IMR-90 (cell line): ENCODE measurements at regions not wholly inside any gene's neighbourhood (a gene's known extent, or its start where the extent isn't known, plus 50 kb on each side); places are given as distances from the start of the nearest gene placed in this dataset.

Source experiments
- ATAC-seq: fragments of 200-7000 bp; cut with Tn5 transposase; 2 replicates; pipeline ENCODE4 v1.9.1; 2020; ENCODE audit warnings: low read depth, mild to moderate bottlenecking, moderate library complexity
- BruUV-seq: library from RNA; stranded (reverse); fragments of 400-500 nt; replicated peaks from 2 replicates; lab custom pipeline; 2021; lab: Mats Ljungman, UMichigan
- CTCF ChIA-PET: fragments of 300-600 bp; formaldehyde crosslinking; extraction: SDS; loops from one replicate; lab custom pipeline; 2021; ENCODE audit warnings: antibody characterized with exemption; lab: Yijun Ruan, JAX
- POLR2A ChIA-PET: fragments of 300-600 bp; sonication (Branson Sonifier 250); formaldehyde crosslinking; loops from one replicate; lab custom pipeline; 2022; ENCODE audit warnings: antibody characterized with exemption; ENCODE audit not compliant: unreplicated experiment; lab: Charles Lee
- DNase-seq: peaks from one replicate; pipeline ENCODE4 v3.0.0; 2013
- H2AFZ ChIP-seq: replicated peaks from 2 replicates; pipeline ENCODE3; 2013; ENCODE audit warnings: low read length, mild to moderate bottlenecking; ENCODE audit not compliant: poor library complexity
- H2AK5ac ChIP-seq: 2 replicates; pipeline ENCODE4 v1.6.1; 2013; ENCODE audit warnings: low read depth, low read length, inconsistent platforms
- H2AK9ac ChIP-seq: replicated peaks from 2 replicates; pipeline ENCODE3; 2013; ENCODE audit warnings: mild to moderate bottlenecking, low read depth, low read length, moderate library complexity; ENCODE audit not compliant: poor library complexity
- H2BK120ac ChIP-seq: 2 replicates; pipeline ENCODE4 v1.6.1; 2013; ENCODE audit warnings: low read depth, low read length, inconsistent platforms
- H2BK15ac ChIP-seq: 3 replicates; pipeline ENCODE4 v1.6.1; 2013; ENCODE audit warnings: low read depth, low read length, inconsistent platforms
- H2BK20ac ChIP-seq: 2 replicates; pipeline ENCODE4 v1.6.1; 2013; ENCODE audit warnings: low read depth, mild to moderate bottlenecking, inconsistent platforms, low read length, moderate library complexity
- H2BK5ac ChIP-seq: 2 replicates; pipeline ENCODE4 v1.6.1; 2013; ENCODE audit warnings: mild to moderate bottlenecking, low read depth, low read length, inconsistent platforms; ENCODE audit not compliant: poor library complexity, severe bottlenecking
- H3K14ac ChIP-seq: replicated peaks from 2 replicates; pipeline ENCODE4 v1.6.1; 2013; ENCODE audit warnings: low read depth, low read length, inconsistent platforms
- H3K18ac ChIP-seq: 2 replicates; pipeline ENCODE4 v1.6.1; 2013; ENCODE audit warnings: low read depth, low read length, control low read depth
- H3K23ac ChIP-seq: 2 replicates; pipeline ENCODE4 v1.6.1; 2013; ENCODE audit warnings: low read depth, low read length, inconsistent platforms
- H3K27ac ChIP-seq: 2 replicates; pipeline ENCODE4 v1.5.1; 2013; ENCODE audit warnings: mild to moderate bottlenecking, control low read depth, low read length; ENCODE audit not compliant: insufficient read depth
- H3K27me3 ChIP-seq: 2 replicates; pipeline ENCODE4 v1.6.1; 2013; ENCODE audit warnings: low read length; ENCODE audit not compliant: control insufficient read depth, insufficient read depth
- H3K36me3 ChIP-seq: 2 replicates; pipeline ENCODE4 v1.6.1; 2013; ENCODE audit warnings: low read length, mixed read lengths; ENCODE audit not compliant: control insufficient read depth, insufficient read depth
- H3K4ac ChIP-seq: 2 replicates; pipeline ENCODE4 v1.6.1; 2013; ENCODE audit warnings: low read depth, low read length, inconsistent platforms
- H3K4me1 ChIP-seq: 2 replicates; pipeline ENCODE4 v1.6.1; 2013; ENCODE audit warnings: low read length, mixed read lengths; ENCODE audit not compliant: control insufficient read depth, insufficient read depth
- H3K4me2 ChIP-seq: 2 replicates; pipeline ENCODE4 v1.6.1; 2013; ENCODE audit warnings: low read depth, mild to moderate bottlenecking, control low read depth, low read length, moderate library complexity
- H3K4me3 ChIP-seq: 2 replicates; pipeline ENCODE4 v1.5.1; 2013; ENCODE audit warnings: low read depth, mild to moderate bottlenecking, control low read depth, low read length, moderate library complexity; ENCODE audit not compliant: insufficient read depth
- H3K56ac ChIP-seq: 2 replicates; pipeline ENCODE4 v1.6.1; 2013; ENCODE audit warnings: low read length, inconsistent platforms; ENCODE audit not compliant: insufficient read depth; ENCODE audit errors: extremely low read depth
- H3K79me1 ChIP-seq, 2 experiments: 2 replicates each; pipeline ENCODE4 v1.6.1; 2013; ENCODE audit warnings: low read length in 2 of 2, inconsistent platforms in 1 of 2, low read depth in 1 of 2
- H3K9ac ChIP-seq: 2 replicates; pipeline ENCODE4 v1.6.1; 2013; ENCODE audit warnings: low read depth, low read length, control low read depth
- H3K9me1 ChIP-seq: 2 replicates; pipeline ENCODE4 v1.6.1; 2013; ENCODE audit warnings: low read length, inconsistent platforms; ENCODE audit not compliant: insufficient read depth
- H3K9me3 ChIP-seq: 2 replicates; pipeline ENCODE4 v1.6.1; 2013; ENCODE audit warnings: low read length; ENCODE audit not compliant: control insufficient read depth, insufficient read depth
- H4K20me1 ChIP-seq: 2 replicates; pipeline ENCODE4 v1.6.1; 2013; ENCODE audit warnings: low read length, inconsistent platforms; ENCODE audit not compliant: insufficient read depth
- H4K5ac ChIP-seq: 2 replicates; pipeline ENCODE4 v1.6.1; 2013; ENCODE audit warnings: mild to moderate bottlenecking, low read depth, low read length, control low read depth
- H4K8ac ChIP-seq, 2 experiments: 2 replicates each; pipeline ENCODE4 v1.6.1; 2013; ENCODE audit warnings: low read depth in 2 of 2, low read length in 2 of 2, control low read depth in 1 of 2, inconsistent platforms in 1 of 2
- H4K91ac ChIP-seq: 2 replicates; pipeline ENCODE4 v1.6.1; 2013; ENCODE audit warnings: low read depth, low read length, inconsistent platforms; ENCODE audit not compliant: insufficient read depth
- FOS ChIP-seq: fragments of 150-350 bp; IDR thresholded peaks from 2 replicates; pipeline ENCODE4 v1.6.1; 2016; ENCODE audit warnings: low read depth, low read length
- MAFK ChIP-seq: IDR thresholded peaks from 2 replicates; pipeline ENCODE4 v1.6.1; 2012; ENCODE audit warnings: low read depth, low read length, improper control_type of control experiment
- MAZ ChIP-seq: IDR thresholded peaks from 2 replicates; pipeline ENCODE4 v1.6.1; 2012; ENCODE audit warnings: low read depth, mild to moderate bottlenecking, low read length, improper control_type of control experiment, moderate library complexity, borderline replicate concordance
- MXI1 ChIP-seq: IDR thresholded peaks from 2 replicates; pipeline ENCODE4 v1.6.1; 2012; ENCODE audit warnings: low read depth, mild to moderate bottlenecking, low read length, moderate library complexity, borderline replicate concordance
- NFE2L2 ChIP-seq: fragments of 150-350 bp; IDR thresholded peaks from 2 replicates; pipeline ENCODE4 v1.6.1; 2016; ENCODE audit warnings: low read depth, mild to moderate bottlenecking, low read length
- POLR2A ChIP-seq: IDR thresholded peaks from 2 replicates; pipeline ENCODE4 v1.6.1; 2012; ENCODE audit warnings: mild to moderate bottlenecking, low read depth, low read length
- RAD21 ChIP-seq: IDR thresholded peaks from 2 replicates; pipeline ENCODE4 v1.6.1; 2012; ENCODE audit warnings: low read length, improper control_type of control experiment
- RCOR1 ChIP-seq: IDR thresholded peaks from 2 replicates; pipeline ENCODE4 v1.6.1; 2012; ENCODE audit warnings: mild to moderate bottlenecking, low read length, improper control_type of control experiment; ENCODE audit not compliant: insufficient replicate concordance
- RFX5 ChIP-seq: IDR thresholded peaks from 2 replicates; pipeline ENCODE4 v1.8.0; 2012; ENCODE audit warnings: low read depth, mild to moderate bottlenecking, low read length, moderate library complexity
- SMC3 ChIP-seq: fragments of 150-350 bp; IDR thresholded peaks from 2 replicates; pipeline ENCODE4 v1.6.1; 2016; ENCODE audit warnings: low read depth, mild to moderate bottlenecking, antibody characterized with exemption, low read length, moderate library complexity
- WGBS, 2 experiments: methylation state at CpG; one replicate each; pipeline versions ENCODE4 v1.1.5 to v1.1.7; 2013; ENCODE audit warnings: missing lambda C conversion rate in 2 of 2; ENCODE audit not compliant: insufficient read length in 1 of 2; ENCODE audit errors: extremely low coverage in 2 of 2; 5-methylcytosine and 5-hydroxymethylcytosine counted together
- dilution Hi-C: fragments of 300-500 bp; cut with HindIII; formaldehyde crosslinking; loops from one replicate; pipeline ENCODE4 v1.14.3; 2018; ENCODE audit warnings: low sequenced_read_pairs; ENCODE audit not compliant: unreplicated experiment
- in situ Hi-C: fragments of 300-500 bp; cut with MboI; formaldehyde crosslinking; loops from 3 replicates; pipeline ENCODE4 v1.14.3; 2019; ENCODE audit warnings: low sequenced_read_pairs, inconsistent platforms, mixed read lengths
- intact Hi-C: fragments of 100-400 bp; cut with micrococcal nuclease; formaldehyde crosslinking; loops from 2 replicates; pipeline ENCODE4 v1.10.0; 2022
- TF ChIP-seq, protein P1 (sequence below): conservative IDR thresholded peaks from 2 replicates; pipeline ENCODE4 v1.5.1; 2012; ENCODE audit warnings: mild to moderate bottlenecking, low read depth, low read length, improper control_type of control experiment
- TF ChIP-seq, protein P2 (sequence below): fragments of 150-350 bp; IDR thresholded peaks from 2 replicates; pipeline ENCODE4 v1.6.1; 2016; ENCODE audit warnings: low read depth, mild to moderate bottlenecking, low read length, moderate library complexity, borderline replicate concordance
- TF ChIP-seq, protein P3 (sequence below): fragments of 150-350 bp; IDR thresholded peaks from 2 replicates; pipeline ENCODE4 v1.6.1; 2017; ENCODE audit warnings: mild to moderate bottlenecking, antibody characterized with exemption, low read length, low read depth

DNA sequence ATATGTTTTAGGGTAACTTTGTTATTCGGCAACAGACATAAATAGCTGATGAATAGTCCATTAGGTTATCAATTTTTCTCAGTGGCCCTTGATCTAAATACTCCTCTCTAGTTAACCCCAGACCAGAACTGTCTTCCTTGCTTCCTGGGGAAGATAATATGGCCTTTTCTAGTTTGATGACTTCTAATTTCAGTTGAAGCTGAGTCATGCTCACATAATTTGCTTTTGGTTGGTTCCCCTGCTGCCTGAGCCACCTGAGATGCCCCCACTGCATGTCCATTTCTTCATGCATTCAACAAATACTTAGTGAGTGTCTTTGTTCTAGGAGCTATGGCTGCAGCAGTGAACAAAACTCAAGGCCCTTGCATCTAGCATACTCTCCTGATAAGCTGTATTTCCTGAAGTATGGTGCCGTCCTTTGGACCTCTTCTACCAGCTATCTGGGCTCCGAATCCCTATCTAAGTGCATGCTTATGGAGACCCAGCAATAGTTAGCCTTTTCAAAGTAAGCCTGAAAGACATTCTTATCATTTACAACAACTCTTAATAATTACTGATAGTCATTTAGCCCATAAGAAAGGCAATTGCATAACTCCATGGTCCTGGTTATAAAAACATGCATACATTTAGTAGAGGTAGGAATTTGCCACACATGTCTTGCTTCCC, 84.5 kb upstream of the SLC12A2 start:
- H3K9ac ChIP-seq, result no peak overlapping the region
- no peak overlapping the region for H3K23ac ChIP-seq
- H4K8ac ChIP-seq, result no peak overlapping the region
- H3K4me1 ChIP-seq, result peaks cover 3% of the 10 kb centered on the region; the same call in 1 of the 2 replicates
- WGBS, 2 experiments, result no CpG with 5 or more reads among the region's 3 CpGs
- no TSS peak for BruUV-seq
- dilution Hi-C loops, result no loop called here
- H3K9me1 ChIP-seq, result no peaks in the 10 kb centered on the region
- no peak overlapping the region for H3K27ac ChIP-seq
- intact Hi-C loops, result no loop called here
- H2BK120ac ChIP-seq, result no peak overlapping the region
- H2AFZ ChIP-seq, result no peak overlapping the region
- H3K56ac ChIP-seq, result no peak overlapping the region
- DNase-seq (no peak), ATAC-seq (no peak)
- H3K27me3 ChIP-seq, result no peaks in the 10 kb centered on the region
- no peaks in the 10 kb centered on the region for H3K36me3 ChIP-seq
- in situ Hi-C loops, result no loop called here
- no peak overlapping the region for H2BK15ac ChIP-seq
- H2AK5ac ChIP-seq, result no peak overlapping the region
- no peaks in the 10 kb centered on the region for H3K79me1 ChIP-seq
- H2BK20ac ChIP-seq, result no peak overlapping the region
- H3K4ac ChIP-seq, result no peak overlapping the region
- no peak overlapping the region for H3K4me2 ChIP-seq
- H3K14ac ChIP-seq, result no peak overlapping the region
- H4K91ac ChIP-seq, result no peak overlapping the region
- no peak overlapping the region for H3K18ac ChIP-seq
- TF ChIP-seq RAD21, result no peak
- no peak for TF ChIP-seq MAZ
- TF ChIP-seq FOS, result no peak
- no peak for TF ChIP-seq MAFK
- no peak for TF ChIP-seq MXI1
- TF ChIP-seq, protein P1, sequence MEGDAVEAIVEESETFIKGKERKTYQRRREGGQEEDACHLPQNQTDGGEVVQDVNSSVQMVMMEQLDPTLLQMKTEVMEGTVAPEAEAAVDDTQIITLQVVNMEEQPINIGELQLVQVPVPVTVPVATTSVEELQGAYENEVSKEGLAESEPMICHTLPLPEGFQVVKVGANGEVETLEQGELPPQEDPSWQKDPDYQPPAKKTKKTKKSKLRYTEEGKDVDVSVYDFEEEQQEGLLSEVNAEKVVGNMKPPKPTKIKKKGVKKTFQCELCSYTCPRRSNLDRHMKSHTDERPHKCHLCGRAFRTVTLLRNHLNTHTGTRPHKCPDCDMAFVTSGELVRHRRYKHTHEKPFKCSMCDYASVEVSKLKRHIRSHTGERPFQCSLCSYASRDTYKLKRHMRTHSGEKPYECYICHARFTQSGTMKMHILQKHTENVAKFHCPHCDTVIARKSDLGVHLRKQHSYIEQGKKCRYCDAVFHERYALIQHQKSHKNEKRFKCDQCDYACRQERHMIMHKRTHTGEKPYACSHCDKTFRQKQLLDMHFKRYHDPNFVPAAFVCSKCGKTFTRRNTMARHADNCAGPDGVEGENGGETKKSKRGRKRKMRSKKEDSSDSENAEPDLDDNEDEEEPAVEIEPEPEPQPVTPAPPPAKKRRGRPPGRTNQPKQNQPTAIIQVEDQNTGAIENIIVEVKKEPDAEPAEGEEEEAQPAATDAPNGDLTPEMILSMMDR, result no peak
- TF ChIP-seq, protein P2, sequence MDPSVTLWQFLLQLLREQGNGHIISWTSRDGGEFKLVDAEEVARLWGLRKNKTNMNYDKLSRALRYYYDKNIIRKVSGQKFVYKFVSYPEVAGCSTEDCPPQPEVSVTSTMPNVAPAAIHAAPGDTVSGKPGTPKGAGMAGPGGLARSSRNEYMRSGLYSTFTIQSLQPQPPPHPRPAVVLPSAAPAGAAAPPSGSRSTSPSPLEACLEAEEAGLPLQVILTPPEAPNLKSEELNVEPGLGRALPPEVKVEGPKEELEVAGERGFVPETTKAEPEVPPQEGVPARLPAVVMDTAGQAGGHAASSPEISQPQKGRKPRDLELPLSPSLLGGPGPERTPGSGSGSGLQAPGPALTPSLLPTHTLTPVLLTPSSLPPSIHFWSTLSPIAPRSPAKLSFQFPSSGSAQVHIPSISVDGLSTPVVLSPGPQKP, result no peak
- no peak for TF ChIP-seq NFE2L2
- TF ChIP-seq SMC3, result no peak
- no peak for TF ChIP-seq POLR2A
- no peak for TF ChIP-seq RFX5
- no peak for TF ChIP-seq RCOR1
- TF ChIP-seq, protein P3, sequence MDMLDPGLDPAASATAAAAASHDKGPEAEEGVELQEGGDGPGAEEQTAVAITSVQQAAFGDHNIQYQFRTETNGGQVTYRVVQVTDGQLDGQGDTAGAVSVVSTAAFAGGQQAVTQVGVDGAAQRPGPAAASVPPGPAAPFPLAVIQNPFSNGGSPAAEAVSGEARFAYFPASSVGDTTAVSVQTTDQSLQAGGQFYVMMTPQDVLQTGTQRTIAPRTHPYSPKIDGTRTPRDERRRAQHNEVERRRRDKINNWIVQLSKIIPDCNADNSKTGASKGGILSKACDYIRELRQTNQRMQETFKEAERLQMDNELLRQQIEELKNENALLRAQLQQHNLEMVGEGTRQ, result no peak
- H4K20me1 ChIP-seq, result no peaks in the 10 kb centered on the region
- POLR2A ChIA-PET, result no interaction called here
- no peak overlapping the region for H4K5ac ChIP-seq
- H3K9me3 ChIP-seq, result no peaks in the 10 kb centered on the region
- no peak overlapping the region for H2AK9ac ChIP-seq
- H2BK5ac ChIP-seq, result no peak overlapping the region
- no peak overlapping the region for H3K4me3 ChIP-seq
- CTCF ChIA-PET, result interaction anchor here (0.6 to 2.1 kb wide), 2 partner anchors 79 to 82 kb away, joined by 3 to 5 read pairs; no protein-coding TSS in a partner anchor
